ENCODE measurements at regions not wholly inside any gene's neighbourhood (a gene's known extent, or its start where the extent isn't known, plus 50 kb on each side); places are given as distances from the start of the nearest gene placed in this dataset.

DNA sequence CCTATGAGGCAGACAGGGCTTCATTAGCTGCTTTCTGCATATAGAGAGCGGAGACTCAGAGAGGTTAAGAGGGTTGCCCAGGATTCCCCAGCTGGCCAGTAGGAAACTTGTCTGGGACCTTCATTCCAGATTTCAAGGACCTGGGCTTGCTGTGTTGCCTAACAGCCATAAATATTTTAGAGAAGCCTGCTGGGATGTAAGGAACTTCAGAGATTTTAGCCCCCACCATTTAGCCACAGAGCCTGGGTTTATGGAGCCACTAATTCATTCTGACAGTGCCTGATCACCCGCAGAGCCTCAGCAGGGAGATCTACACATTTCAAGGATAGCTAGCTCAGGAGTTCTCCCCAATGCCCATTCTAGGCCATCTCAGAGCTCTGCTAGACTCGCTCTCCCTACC is 56.6 kb upstream of the TRUB1 start (continued):
- TF ChIP-seq, protein P1, sequence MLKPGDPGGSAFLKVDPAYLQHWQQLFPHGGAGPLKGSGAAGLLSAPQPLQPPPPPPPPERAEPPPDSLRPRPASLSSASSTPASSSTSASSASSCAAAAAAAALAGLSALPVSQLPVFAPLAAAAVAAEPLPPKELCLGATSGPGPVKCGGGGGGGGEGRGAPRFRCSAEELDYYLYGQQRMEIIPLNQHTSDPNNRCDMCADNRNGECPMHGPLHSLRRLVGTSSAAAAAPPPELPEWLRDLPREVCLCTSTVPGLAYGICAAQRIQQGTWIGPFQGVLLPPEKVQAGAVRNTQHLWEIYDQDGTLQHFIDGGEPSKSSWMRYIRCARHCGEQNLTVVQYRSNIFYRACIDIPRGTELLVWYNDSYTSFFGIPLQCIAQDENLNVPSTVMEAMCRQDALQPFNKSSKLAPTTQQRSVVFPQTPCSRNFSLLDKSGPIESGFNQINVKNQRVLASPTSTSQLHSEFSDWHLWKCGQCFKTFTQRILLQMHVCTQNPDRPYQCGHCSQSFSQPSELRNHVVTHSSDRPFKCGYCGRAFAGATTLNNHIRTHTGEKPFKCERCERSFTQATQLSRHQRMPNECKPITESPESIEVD (tag by site-specific recombination; IDR thresholded peaks at IDR 0.05), result peak; percentile 23; the same call in 1 of the 2 replicates
- TF ChIP-seq FEZF1 (tag by site-specific recombination; IDR thresholded peaks at IDR 0.05), result peak; percentile 39; the same call in 1 of the 2 replicates
- TF ChIP-seq, protein P2, sequence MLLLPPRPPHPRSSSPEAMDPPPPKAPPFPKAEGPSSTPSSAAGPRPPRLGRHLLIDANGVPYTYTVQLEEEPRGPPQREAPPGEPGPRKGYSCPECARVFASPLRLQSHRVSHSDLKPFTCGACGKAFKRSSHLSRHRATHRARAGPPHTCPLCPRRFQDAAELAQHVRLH (tag by site-specific recombination; IDR thresholded peaks at IDR 0.05), result no peak
- peak; percentile 22; the same call in 1 of the 2 replicates for TF ChIP-seq KLF10 (tag by site-specific recombination; IDR thresholded peaks at IDR 0.05)
- TF ChIP-seq, protein P3, sequence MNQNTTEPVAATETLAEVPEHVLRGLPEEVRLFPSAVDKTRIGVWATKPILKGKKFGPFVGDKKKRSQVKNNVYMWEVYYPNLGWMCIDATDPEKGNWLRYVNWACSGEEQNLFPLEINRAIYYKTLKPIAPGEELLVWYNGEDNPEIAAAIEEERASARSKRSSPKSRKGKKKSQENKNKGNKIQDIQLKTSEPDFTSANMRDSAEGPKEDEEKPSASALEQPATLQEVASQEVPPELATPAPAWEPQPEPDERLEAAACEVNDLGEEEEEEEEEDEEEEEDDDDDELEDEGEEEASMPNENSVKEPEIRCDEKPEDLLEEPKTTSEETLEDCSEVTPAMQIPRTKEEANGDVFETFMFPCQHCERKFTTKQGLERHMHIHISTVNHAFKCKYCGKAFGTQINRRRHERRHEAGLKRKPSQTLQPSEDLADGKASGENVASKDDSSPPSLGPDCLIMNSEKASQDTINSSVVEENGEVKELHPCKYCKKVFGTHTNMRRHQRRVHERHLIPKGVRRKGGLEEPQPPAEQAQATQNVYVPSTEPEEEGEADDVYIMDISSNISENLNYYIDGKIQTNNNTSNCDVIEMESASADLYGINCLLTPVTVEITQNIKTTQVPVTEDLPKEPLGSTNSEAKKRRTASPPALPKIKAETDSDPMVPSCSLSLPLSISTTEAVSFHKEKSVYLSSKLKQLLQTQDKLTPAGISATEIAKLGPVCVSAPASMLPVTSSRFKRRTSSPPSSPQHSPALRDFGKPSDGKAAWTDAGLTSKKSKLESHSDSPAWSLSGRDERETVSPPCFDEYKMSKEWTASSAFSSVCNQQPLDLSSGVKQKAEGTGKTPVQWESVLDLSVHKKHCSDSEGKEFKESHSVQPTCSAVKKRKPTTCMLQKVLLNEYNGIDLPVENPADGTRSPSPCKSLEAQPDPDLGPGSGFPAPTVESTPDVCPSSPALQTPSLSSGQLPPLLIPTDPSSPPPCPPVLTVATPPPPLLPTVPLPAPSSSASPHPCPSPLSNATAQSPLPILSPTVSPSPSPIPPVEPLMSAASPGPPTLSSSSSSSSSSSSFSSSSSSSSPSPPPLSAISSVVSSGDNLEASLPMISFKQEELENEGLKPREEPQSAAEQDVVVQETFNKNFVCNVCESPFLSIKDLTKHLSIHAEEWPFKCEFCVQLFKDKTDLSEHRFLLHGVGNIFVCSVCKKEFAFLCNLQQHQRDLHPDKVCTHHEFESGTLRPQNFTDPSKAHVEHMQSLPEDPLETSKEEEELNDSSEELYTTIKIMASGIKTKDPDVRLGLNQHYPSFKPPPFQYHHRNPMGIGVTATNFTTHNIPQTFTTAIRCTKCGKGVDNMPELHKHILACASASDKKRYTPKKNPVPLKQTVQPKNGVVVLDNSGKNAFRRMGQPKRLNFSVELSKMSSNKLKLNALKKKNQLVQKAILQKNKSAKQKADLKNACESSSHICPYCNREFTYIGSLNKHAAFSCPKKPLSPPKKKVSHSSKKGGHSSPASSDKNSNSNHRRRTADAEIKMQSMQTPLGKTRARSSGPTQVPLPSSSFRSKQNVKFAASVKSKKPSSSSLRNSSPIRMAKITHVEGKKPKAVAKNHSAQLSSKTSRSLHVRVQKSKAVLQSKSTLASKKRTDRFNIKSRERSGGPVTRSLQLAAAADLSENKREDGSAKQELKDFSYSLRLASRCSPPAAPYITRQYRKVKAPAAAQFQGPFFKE (tag by site-specific recombination; IDR thresholded peaks at IDR 0.05; ENCODE audit: borderline replicate concordance), result no peak
- no peak for TF ChIP-seq ZNF214 (tag by site-specific recombination; IDR thresholded peaks at IDR 0.05; ENCODE audit: borderline replicate concordance)
- no peak for TF ChIP-seq MYNN (tag by site-specific recombination; IDR thresholded peaks at IDR 0.05; ENCODE audit: borderline replicate concordance)

DNA sequence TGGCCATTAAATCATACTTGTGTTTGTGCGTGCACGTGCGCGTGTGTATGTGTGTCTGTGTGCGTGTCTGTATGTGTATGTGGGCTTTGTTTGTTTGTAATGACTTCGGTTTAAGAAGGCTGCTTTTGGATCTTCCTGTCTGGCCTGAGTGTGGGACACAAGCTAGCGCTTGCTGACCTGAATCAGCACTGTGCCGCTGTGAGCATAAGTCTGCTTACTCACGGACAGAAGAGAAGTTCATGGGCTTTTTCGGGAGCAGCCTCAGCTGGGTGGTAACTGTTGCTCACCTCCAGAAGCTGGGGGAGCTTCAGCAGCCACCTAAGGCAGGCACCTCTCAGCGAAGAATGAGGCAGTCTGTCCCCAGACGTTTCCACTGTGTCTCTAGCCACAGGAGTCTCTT is 56.1 kb upstream of the TRUB1 start:
- CTCF ChIA-PET, result interaction anchor here (0.6 to 2.2 kb wide), 2 partner anchors 248 to 331 kb away, joined by 5 to 7 read pairs; no protein-coding TSS in a partner anchor
- Histone ChIP-seq H3K9me3 (ENCODE audit: control insufficient read depth, insufficient read depth, low read depth, low read length) (no peaks in the 10 kb centered on the region), H3K27ac (ENCODE audit: extremely low read depth, low read depth, low read length) (no peak overlapping the region), H3K36me3 (ENCODE audit: control insufficient read depth in 2 of 2, insufficient read depth in 1 of 2, low read length in 2 of 2) (no peaks in the 10 kb centered on the region), H3K4me3 (ENCODE audit: low read depth, low read length) (no peak overlapping the region), H3K4me1 (ENCODE audit: control insufficient read depth, insufficient read depth, low read length) (peaks cover 8% of the 10 kb centered on the region)
- POLR2A ChIA-PET, result no interaction called here
- TF ChIP-seq, protein P4, sequence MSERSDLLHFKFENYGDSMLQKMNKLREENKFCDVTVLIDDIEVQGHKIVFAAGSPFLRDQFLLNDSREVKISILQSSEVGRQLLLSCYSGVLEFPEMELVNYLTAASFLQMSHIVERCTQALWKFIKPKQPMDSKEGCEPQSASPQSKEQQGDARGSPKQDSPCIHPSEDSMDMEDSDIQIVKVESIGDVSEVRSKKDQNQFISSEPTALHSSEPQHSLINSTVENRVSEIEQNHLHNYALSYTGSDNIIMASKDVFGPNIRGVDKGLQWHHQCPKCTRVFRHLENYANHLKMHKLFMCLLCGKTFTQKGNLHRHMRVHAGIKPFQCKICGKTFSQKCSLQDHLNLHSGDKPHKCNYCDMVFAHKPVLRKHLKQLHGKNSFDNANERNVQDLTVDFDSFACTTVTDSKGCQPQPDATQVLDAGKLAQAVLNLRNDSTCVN (tag by site-specific recombination; optimal IDR thresholded peaks at IDR 0.05), result peak; percentile 16
- TF ChIP-seq SCRT2 (tag by site-specific recombination; IDR thresholded peaks at IDR 0.05), result peak; percentile 64; the same call in 1 of the 2 replicates
- TF ChIP-seq OVOL3 (tag by site-specific recombination; IDR thresholded peaks at IDR 0.05), result no peak
- 0 out of 2 replicates have a peak, but pooled peaks have one; percentile 2 for TF ChIP-seq OSR2 (tag by site-specific recombination; IDR thresholded peaks at IDR 0.05)
- no peak for TF ChIP-seq SCRT1 (tag by site-specific recombination; IDR thresholded peaks at IDR 0.05; ENCODE audit: borderline replicate concordance)
- no peak for TF ChIP-seq ZNF426 (tag by site-specific recombination; IDR thresholded peaks at IDR 0.05)

DNA sequence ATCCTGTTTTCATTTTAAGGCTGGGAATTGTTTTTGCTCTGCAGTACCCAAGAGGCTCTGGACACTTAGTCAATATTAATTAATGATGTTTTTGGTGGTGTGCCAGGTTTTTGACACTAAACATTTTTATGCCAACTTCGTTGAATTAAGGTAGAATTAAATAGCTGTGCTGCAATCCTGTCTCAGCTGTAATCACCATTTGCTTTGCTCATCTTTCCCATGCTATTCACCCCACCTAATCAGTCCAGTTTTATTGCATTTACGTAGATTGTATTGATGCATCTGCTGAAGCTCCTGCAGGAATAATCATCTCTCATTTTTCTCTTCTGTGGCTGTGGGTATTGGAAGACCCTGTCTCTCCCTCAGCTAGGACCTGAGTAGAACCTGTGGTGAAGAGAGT is 52.6 kb upstream of the TRUB1 start:
- H3K9me3 ChIP-seq (ENCODE audit: control insufficient read depth, insufficient read depth, low read depth, low read length), result no peaks in the 10 kb centered on the region
- CTCF ChIA-PET, result interaction anchor here (1.5 kb wide), 1 partner anchor 8 kb away, joined by 10 read pairs; no protein-coding TSS in a partner anchor
- TF ChIP-seq ZNF571 (tag by site-specific recombination; IDR thresholded peaks at IDR 0.05), result no peak
- TF ChIP-seq ZNF266 (tag by site-specific recombination; IDR thresholded peaks at IDR 0.05; ENCODE audit: low read depth), result no peak
- TF ChIP-seq FEZF1 (tag by site-specific recombination; IDR thresholded peaks at IDR 0.05), result no peak
- TF ChIP-seq, protein P5, sequence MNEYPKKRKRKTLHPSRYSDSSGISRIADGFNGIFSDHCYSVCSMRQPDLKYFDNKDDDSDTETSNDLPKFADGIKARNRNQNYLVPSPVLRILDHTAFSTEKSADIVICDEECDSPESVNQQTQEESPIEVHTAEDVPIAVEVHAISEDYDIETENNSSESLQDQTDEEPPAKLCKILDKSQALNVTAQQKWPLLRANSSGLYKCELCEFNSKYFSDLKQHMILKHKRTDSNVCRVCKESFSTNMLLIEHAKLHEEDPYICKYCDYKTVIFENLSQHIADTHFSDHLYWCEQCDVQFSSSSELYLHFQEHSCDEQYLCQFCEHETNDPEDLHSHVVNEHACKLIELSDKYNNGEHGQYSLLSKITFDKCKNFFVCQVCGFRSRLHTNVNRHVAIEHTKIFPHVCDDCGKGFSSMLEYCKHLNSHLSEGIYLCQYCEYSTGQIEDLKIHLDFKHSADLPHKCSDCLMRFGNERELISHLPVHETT (tag by site-specific recombination; IDR thresholded peaks at IDR 0.05), result no peak
- no peak for TF ChIP-seq ZNF791 (tag by site-specific recombination; IDR thresholded peaks at IDR 0.05)
- no peak for TF ChIP-seq ZNF777 (tag by site-specific recombination; IDR thresholded peaks at IDR 0.05; ENCODE audit: borderline replicate concordance)
- no peak for TF ChIP-seq MZF1 (tag by site-specific recombination; IDR thresholded peaks at IDR 0.05; ENCODE audit: borderline replicate concordance)
- TF ChIP-seq ZEB2 (tag by site-specific recombination; IDR thresholded peaks at IDR 0.05), result no peak
- TF ChIP-seq ZFHX2 (tag by site-specific recombination; conservative IDR thresholded peaks at IDR 0.05), result no peak
- TF ChIP-seq RBAK (tag by site-specific recombination; IDR thresholded peaks at IDR 0.05), result no peak
- TF ChIP-seq ZNF184 (tag by site-specific recombination; IDR thresholded peaks at IDR 0.05), result no peak

More for the DNA sequence above, 52.6 kb upstream of the TRUB1 start:
- Histone ChIP-seq H3K27ac (ENCODE audit: extremely low read depth, low read depth, low read length) (no peak overlapping the region), H3K4me3 (ENCODE audit: low read depth, low read length) (no peak overlapping the region), H3K4me1 (ENCODE audit: control insufficient read depth, insufficient read depth, low read length) (peaks cover 3% of the 10 kb centered on the region; the same call in 1 of the 2 replicates), H3K36me3 (ENCODE audit: control insufficient read depth in 2 of 2, insufficient read depth in 1 of 2, low read length in 2 of 2) (no peaks in the 10 kb centered on the region)
- POLR2A ChIA-PET, result no interaction called here

All from HEK293 (cell line).